NCI-H345 (cell line): ENCODE measurements at regions not wholly inside any gene's neighbourhood (a gene's known extent, or its start where the extent isn't known, plus 50 kb on each side); places are given as distances from the start of the nearest gene placed in this dataset.
A peak's percentile ranks its signal among the peaks of the same experiment; 100 is the strongest.

Experiments
- DNase-seq: peaks from one replicate; lab custom pipeline; 2025; lab: John Stamatoyannopoulos, UW

DNA sequence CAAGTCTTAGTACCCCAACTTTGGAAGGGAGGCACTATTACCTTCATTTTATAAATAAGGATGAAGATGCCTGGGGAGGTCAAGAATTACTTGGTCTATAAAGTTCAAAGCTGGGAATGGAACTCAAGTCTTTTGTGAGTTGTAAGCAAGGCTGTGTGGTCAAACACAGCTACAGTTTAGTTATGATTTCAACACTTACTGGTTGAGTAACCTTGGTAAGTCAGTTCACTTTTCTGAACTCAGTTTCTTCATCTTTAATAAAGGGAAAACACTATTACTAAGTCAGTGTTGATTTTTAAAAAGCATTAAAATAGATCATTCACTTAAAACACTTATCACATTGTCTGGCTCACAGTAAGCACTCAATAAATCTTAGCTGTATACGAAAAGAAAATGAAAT lies 200.4 kb upstream of the ADAMTS9 start:
- no peak for DNase-seq

DNA sequence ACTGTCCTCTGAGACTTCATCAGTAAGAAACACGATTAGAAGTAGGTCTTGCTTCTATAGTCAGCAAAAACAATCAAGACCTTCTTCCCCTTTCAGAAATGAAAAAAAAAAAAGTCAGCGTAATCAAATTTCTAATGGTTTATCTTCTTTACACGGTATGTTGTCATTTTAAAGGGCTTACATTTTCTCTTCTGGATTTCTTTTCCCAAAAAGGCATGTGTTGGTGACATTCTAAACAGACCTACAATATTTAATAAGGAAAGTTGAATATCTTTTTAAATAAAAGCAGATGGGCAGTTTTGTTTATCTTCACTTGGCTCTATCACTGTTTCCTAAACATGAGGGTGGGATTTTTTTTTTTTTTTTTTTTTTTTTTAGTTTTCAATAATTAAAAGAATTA lies 197.3 kb upstream of the ADAMTS9 start:
- no peak for DNase-seq

DNA sequence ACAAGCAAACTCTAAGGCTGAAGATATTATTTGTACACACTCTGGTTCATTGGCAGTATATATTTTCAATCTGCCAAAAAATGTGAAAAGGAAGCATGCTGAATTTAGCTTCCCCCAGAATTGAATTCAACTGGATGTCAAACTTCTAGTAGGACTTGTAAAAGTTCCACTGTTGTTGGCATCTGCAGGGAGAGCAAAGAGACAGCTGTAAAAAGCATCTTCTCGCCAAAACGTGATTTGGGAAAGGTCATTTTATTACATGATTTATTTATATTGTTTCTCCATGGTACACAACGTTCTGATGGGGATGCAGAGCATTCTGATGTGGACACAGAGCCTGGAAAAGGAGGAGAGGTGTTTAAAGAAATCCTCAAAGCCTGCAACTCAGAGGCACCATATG lies 196.7 kb upstream of the ADAMTS9 start:
- DNase-seq, result no peak

DNA sequence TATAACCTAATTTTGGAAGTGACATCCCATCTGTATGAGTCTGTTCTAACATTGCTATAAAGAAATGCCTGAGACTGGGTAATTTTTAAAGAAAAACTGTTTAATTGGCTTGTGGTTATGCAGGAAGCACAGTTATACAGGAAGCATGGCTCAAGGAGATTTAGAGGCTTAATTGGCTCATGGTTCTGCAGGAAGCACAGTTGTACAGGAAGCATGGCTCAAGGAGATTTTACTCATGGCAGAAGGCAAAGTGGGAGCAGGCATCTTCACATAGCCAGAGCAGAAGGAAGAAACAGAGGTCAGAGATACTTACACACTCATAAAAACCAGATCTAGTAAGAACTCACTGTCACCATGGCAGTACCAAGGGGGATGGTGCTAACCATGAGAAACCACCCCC lies 193.1 kb upstream of the ADAMTS9 start:
- no peak for DNase-seq

DNA sequence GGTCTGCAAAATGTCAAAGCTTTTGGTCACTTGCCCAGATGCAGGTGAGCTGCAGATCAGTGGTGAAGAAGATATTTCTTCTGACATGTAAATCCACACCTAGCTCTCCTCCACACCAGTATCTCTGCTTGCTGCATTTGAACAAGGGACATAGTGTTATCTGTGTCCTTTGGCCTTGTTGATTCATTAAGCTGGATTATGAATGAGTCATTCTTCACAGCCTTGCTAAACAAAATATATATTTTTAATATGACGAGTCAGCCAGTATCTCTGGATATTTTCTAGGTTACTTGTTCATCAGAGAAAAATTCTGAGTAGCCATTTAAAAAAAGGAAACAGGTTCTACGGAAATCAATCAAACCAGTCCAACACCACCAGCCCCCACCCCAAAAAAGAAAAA lies 190.6 kb upstream of the ADAMTS9 start:
- DNase-seq, result no peak

DNA sequence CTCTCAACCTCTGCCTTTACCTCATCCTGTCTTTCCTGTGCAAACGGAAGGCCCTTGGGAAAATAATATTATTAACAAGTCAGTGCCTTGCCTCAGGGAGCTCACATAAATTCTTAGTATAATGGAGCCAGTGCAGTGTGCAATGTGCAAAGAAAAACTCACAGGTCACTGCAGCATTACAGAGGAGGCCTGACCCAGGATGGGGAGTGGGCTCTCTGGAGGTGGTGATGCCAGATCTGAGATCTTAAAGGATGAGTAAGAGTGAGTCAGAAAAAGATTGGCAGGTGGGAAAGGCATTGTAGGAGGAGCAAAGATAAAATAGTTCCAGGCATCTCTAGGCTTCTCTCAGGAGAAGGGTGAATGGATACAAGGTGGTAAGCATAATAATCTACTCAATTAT lies 185.6 kb upstream of the ADAMTS9 start:
- no peak for DNase-seq

DNA sequence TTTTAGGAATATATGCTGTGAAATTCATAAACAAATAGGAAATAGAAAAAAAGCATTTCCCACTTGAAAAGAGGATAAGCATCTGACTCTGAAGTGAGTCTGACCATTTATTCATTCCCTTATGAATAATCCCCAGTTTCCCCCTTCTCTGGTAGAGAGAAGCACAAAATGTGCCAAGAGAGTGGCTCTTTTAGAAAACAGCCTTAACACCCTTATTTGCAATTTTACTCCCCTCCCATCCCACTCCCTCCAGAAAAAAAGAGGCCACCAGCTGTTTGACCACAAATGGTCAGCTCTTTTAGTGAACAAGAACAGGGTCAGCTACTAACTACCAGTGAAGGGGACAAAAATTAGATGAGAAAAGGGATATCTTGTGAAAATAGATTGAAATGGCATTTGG lies 184.5 kb upstream of the ADAMTS9 start:
- DNase-seq, result no peak

DNA sequence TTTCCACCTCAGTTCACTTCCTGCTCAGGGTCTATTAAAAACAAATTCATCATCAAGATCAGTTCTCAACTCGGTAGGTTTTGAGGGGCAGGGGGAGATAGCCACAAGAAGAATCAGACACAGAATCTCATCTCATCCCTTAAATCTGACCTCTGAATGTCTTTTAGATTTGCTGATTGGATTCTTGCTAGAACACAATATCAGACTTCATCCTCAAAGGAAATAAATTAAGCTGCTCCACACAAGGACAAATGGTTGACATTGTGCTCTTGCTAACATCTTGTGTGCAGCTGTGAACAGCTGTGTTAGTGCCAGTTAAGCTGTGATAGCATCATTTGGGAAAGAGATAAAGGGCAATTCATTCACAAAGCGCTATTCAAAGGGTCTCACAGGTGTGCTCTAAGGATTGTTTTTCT lies 184.0 kb upstream of the ADAMTS9 start:
- no peak for DNase-seq

DNA sequence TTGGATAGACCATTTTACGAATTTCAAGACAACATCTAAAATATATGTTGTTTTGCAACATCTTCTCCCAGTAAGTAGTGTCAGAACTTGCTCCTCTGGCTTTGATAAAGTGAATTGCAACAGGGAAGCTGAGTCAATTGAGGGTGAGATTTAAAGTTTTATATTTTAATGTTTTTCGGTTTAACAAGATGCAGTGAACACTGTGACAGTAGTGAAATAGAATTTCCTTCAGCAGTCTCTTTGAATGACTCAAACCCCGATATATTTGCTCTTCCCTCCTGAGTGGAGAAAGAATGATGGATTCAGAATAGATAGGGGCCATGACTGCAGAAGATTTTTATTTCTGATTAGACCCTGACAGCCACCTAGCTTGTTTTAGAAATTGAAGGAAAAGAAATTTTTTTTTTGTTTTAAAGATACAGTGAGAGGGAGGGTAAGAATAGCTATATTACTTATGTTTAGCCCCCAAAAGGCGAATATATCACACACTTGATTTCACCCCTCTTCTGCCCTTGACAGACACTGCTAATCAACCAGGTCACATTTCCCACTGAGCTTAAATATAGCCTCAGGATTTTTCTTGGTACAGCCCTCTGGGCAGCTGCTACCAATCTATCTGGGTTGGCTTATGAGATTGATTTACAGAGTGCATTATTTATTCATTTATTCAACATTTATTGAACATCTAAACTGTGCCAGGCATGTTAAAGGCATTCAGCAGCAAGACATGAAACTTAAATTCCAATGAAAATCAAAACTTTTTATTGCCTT lies 183.3 kb upstream of the ADAMTS9 start:
- DNase-seq, result no peak

DNA sequence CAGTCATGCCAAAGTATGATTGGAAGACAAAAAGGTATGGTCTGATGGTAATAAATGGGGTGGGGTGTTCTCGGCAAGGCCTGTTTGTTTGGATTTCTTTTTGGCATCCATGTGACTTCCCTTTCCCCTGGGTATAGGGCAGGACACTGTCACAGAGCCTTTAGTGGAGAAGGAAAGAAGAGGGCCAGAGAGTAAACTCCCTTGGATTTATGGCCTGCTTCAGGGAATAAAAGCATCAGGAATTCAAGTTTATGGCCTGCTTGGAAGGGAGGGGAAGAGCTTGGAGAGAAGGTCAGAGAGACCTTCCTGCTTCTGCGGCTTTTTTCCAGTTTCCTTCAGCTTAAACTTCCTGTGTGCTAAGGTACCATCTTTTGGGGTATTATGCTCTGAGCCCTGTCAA lies 179.4 kb upstream of the ADAMTS9 start:
- no peak for DNase-seq

DNA sequence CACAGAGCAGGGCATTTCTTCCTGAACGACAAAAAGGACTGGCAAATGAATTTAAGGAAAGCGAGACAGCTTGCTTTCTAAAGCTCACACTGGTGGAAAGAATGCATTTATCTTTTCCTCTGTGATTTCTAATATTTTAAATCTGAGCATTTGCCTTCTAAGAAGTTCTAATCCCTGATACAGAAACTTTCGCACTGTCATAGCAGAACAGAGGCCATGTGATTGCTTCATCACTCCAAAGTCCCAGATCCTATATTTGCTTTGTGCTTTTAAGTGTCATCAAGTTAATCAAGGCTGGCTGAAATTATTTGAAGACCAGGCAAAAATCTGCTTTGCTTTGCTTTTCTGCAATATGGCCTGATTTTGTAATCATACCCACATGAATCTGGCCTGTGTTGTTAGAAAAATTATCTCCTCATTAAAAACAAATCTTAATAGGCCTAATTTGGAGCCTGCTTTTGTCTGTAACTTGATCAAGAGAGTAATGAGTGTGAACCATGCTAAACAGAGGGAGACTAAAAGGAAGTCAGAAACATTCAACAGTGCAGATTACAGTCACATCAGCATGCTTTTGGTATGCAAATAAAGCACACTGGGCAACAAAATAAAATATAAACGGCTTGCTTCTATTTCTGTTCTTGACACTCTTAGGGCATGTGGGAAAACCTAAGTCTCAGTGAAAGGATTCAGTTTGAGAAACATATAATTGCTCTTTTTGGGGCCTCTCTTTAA lies 178.2 kb upstream of the ADAMTS9 start:
- no peak for DNase-seq

DNA sequence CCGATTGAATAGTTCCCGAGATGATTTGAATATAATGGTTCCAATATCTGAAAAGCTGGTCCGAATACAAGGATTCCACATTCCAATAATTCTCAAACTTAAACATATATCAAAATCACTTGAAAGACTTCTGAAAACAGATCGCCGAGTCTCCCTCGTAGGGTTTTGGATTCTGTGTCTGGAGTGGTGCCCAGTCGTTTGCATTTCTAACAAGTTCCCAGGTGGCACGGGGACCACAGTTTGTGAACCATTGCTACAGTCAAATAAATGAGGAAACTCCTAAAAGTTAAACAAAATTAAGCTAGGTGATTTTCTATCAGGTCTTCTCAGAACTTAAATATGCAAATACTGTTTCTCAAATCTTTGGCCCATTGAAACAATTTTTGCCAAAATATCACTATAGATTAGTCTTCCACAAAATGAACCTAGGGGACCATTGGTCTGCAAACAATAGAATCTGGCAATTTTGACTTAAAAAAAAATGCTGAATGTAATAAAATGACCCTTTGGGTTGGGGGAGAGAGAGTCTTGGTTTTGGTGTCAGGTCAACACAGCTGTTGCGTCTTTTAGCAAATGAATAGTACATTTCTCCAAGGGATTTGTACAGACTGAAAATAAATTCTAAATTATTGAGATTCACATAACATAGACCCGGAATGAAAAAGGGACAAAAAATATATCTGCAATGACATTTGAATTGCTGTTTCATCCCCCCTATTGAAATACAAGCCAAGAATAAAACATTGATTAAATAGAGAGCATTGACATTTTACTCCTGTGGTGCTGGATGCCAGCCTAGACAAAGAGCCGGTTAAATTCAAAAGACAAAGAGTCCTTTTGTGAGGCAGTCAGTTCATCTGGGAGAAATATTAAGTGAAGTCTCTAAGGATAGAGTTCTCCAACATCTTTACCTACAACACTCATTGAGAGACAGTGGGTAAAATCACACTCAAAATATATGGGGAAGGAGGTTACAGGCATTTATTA lies 175.7 kb upstream of the ADAMTS9 start:
- DNase-seq, result no peak

DNA sequence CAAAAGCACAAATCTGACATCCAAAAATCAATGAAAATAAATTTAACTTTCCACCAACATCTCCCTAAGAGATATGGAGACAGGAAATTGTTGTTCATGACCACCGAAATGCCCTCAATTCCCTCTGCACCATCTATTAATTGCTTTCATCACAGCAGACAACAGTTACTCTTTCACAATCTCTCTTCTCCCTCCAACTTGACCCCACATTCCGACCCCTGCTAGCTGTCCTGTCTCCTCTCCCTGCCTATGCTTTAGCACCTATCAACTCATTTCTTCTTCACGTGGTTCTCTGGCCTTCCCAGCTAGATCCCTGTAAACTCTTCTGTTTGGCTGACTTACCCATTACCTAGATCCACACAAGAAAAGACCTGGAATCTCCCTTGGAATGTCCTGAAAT lies 173.9 kb upstream of the ADAMTS9 start:
- DNase-seq, result no peak

DNA sequence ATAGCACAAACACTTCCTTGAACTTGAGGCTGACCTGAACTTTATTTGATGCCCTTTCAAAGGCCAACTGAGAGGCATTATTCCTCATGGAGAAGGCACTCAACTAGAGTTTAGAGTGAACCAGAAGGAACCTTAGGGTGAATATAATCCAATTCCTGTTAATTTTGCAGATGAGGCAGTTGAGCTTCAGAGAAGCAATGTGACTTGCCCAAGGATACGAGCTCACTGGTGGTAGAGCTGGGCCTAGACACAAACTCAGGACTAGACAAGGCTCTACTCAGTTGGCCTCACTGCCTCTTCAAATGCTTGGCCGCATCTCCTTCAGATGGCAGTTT lies 172.7 kb upstream of the ADAMTS9 start:
- no peak for DNase-seq

DNA sequence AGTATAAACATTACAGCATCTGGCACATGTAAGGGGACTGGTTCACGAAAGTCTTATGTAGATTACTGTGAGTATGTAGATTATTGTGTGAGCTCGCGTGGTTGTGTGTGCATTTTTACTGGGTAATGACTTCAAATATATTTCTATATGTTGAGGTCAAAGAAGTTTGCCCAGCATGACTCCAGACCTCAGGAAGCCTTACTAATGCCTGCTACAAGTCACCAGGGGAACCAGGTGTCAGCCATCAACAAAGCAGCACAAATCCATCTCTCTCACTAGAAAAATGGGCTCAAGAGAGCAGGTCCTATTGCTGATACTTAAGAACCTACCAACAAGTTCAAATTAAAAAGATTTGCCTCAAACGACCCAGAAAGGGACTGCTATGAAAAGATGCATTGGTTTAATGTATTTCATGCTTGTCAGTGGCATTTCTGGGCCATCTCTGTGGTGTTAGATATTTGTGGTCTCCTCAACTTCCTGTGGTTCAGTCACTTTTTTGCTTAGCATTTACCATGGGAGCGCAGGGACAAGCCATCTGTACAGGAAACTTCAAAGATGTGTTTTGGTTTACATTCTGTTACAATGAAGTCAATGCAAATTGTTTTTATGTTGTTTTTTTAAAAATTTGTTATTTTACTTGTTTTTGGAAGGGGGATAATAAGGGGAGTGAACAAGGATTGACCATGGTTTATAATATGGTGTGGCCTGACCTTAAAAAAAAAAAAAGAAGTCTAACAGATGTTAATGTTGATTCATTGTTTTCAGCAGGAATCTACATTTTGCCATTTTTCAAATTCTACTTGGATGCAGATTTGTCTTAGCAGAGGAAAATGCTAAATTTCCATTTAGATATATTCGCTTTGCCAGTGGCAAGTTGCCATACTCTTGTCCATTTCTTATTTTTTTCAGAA lies 172.1 kb upstream of the ADAMTS9 start:
- DNase-seq, result no peak

DNA sequence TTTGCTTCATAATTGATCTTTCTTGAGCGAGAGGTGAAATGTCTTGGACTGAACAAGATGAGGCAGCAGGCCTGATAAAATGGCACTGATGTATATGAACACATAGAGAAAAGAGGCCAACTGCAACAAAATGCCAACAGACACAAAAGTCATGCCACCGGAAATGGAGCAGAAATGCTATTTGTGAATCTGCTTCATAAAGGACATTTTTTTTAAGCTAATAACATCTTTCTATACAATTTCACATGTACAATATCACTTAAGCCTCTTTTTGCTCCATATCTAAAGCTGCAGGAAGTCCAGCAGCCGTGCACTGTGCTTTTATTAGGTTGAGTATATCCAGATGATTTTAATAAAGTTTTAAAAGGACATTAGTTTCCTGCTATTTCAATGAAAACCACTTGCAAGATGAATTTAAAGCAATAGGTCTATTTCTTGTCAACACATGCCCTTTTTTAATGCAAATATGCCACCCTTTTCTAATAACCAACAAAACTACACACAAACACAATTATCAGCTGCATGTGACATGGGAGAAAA lies 169.2 kb upstream of the ADAMTS9 start:
- DNase-seq, result no peak

DNA sequence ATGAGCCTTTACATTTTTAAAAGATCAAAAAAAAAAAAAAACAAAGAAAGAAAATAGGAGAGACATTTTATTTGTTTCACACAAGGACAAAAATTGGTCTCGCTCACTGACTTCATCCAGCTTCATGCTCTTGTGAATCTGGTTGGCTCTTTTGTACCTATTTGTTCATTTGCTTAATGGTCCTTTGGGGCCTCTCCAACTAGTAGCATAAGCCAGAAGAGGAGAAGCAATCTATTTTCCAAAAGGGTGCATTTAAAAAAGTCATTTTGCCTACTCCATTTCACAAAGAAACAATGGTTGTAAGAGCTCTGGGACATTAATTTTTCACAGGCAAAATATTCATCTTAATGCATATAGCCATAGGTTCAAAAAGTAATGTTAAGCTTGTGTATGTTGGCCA lies 168.3 kb upstream of the ADAMTS9 start:
- peak; percentile 40 for DNase-seq

DNA sequence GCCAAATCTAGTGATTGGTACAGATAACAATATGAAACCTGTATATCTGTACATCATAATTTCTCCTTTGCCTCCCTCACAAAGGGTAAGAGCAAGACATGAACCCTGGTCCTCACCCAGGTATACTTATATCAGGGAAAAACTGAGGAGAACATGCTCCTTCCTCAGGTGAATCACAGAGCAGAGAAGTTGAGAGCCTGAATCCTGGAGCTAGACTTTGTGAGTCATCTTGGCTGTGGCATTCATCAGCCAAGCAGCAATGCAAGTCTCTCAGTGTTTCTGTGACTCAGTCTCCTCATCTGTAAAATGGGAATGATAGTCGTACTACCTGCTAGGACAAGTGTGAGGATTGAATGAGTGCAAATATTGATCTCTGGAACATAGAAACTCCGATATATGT lies 165.7 kb upstream of the ADAMTS9 start:
- no peak for DNase-seq

DNA sequence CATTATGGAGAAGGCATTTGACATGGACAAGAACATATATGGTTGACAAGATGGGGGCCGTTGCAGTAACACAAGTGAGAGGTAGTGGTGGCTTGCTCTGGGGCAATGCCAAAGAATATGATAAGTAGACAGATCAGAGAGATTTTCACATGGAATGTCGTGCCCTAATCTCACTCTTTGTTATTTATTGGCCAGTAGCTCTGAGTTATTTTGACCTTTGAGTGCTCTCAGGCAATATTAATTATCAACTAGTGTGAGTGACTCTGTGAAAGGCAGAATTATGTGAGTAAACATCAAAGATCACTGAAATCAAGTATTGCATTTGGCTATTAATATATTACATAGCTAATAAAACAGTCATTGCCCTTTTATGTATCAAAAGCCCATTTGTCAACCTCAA lies 164.9 kb upstream of the ADAMTS9 start:
- no peak for DNase-seq

DNA sequence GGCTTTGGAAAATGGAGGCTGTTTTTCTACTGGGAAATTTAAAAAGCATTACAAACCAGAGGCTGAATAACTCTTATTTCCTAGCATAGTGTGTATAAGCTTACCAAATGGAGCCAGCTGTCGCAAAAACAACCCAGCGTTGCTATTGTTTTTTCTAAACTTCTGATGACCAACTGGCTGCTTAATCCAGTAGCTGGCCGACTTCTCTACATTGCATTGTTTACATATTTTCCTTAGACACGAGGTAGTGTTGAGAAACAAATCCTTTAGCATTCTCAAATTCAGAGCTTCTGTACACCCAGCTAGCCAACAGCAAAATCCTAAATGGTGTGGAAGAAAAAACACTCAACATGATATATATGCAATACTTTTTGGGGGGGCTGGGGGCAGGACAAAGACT lies 161.0 kb upstream of the ADAMTS9 start:
- no peak for DNase-seq

DNA sequence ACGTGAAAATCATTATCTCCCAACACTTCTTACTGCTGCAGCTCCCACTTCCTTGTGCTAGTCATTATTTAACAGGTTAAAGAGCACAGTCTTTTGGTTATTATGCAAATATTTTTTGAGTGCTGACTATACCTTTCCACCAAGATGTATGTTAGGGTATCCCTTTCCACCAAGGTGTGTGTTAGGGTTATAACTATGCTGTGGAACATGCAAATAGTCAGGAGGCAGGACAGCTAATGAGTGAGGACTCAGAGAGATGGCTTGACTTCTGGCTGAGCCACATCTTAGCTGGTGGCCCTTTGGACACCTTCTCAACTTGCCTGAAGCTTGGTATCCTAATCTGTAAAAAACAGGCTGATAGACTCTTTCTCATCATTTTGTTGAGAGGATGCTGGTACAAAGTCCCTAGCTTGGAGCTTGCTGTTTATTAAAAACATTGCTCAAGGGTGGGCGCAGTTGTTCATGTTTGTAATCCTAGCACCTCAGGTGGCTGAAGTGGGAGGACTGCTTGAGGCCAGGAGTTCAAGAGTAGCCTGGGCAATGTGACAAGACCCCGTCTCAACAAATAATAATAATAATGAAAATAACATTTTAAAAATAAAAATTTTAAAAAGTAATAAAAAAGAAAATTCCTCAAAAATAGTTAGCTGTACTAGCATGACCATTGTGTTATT lies 160.5 kb upstream of the ADAMTS9 start:
- no peak for DNase-seq
